ENCODE measurements at regions not wholly inside any gene's neighbourhood (a gene's known extent, or its start where the extent isn't known, plus 50 kb on each side); places are given as distances from the start of the nearest gene placed in this dataset.

- TF ChIP-seq, protein P1, sequence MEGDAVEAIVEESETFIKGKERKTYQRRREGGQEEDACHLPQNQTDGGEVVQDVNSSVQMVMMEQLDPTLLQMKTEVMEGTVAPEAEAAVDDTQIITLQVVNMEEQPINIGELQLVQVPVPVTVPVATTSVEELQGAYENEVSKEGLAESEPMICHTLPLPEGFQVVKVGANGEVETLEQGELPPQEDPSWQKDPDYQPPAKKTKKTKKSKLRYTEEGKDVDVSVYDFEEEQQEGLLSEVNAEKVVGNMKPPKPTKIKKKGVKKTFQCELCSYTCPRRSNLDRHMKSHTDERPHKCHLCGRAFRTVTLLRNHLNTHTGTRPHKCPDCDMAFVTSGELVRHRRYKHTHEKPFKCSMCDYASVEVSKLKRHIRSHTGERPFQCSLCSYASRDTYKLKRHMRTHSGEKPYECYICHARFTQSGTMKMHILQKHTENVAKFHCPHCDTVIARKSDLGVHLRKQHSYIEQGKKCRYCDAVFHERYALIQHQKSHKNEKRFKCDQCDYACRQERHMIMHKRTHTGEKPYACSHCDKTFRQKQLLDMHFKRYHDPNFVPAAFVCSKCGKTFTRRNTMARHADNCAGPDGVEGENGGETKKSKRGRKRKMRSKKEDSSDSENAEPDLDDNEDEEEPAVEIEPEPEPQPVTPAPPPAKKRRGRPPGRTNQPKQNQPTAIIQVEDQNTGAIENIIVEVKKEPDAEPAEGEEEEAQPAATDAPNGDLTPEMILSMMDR (conservative IDR thresholded peaks at IDR 0.05; ENCODE audit: low read length), result no peak
- DNase-seq (ENCODE audit: low read depth), result no peak
- no peak overlapping the region for H3K4me3 ChIP-seq (ENCODE audit: low read length)
Measured at GRCh38 chr6:115241373-115241772, 819.3 kb downstream of the FRK start.

GRCh38 chr6:115221198-115221597, 839.5 kb downstream of the FRK start:
- no peak for DNase-seq (ENCODE audit: low read depth)
- H3K4me3 ChIP-seq (ENCODE audit: low read length), result no peak overlapping the region
- TF ChIP-seq, protein P1 (conservative IDR thresholded peaks at IDR 0.05; ENCODE audit: low read length), result no peak

- TF ChIP-seq, protein P1 (conservative IDR thresholded peaks at IDR 0.05; ENCODE audit: low read length), result no peak
- DNase-seq (ENCODE audit: low read depth), result no peak
- no peak overlapping the region for H3K4me3 ChIP-seq (ENCODE audit: low read length)
Measured at GRCh38 chr6:115220551-115221159, 840.0 kb downstream of the FRK start.

DNA sequence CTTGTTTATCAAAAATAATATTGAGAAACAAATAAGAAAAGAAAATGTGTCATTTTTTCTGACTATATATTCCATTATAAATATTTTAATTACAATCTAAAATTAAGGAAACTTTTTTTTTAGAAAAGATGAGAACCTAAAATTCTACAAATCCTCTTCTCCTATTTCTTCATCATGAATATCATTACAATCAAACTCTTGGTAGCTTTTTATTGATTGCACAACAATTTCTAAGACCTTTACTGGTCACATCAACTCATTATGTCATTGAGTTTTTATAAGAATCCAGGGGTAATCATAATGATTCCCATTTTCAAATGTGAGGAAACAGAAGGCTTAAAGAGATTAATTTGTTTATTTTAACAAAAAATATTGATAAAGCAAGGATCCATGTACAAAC, 841.0 kb downstream of the FRK start:
- no peak overlapping the region for H3K4me3 ChIP-seq (ENCODE audit: low read length)
- DNase-seq (ENCODE audit: low read depth), result no peak
- TF ChIP-seq, protein P1 (conservative IDR thresholded peaks at IDR 0.05; ENCODE audit: low read length), result no peak

- TF ChIP-seq, protein P1 (conservative IDR thresholded peaks at IDR 0.05; ENCODE audit: low read length), result no peak
Measured at GRCh38 chr6:115216835-115217234, 843.9 kb downstream of the FRK start.

GRCh38 chr6:115214283-115214682, 846.4 kb downstream of the FRK start:
- TF ChIP-seq, protein P1 (conservative IDR thresholded peaks at IDR 0.05; ENCODE audit: low read length), result no peak
- no peak overlapping the region for H3K4me3 ChIP-seq (ENCODE audit: low read length)
- no peak for DNase-seq (ENCODE audit: low read depth)

More at GRCh38 chr6:115216835-115217234, 843.9 kb downstream of the FRK start:
- DNase-seq (ENCODE audit: low read depth), result no peak
- no peak overlapping the region for H3K4me3 ChIP-seq (ENCODE audit: low read length)

DNA sequence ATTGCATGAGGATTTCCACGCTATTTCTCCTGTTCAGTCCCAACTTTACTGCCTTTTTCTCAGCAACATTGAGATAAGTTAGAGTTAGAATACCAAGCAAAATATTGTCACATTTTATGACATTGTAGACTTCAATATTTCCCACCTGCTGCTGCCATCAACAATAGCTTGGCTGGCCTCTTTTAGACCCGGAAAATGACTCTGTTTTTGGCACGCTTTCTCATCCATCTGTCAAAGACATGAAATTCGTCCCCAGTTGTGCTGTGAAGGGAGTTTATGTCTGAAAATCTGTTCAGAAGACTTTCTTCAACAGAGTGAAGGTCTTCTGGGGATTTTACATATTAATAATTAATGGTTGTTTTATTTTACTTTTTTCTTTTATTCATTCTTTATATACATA, 857.3 kb downstream of the FRK start:
- no peak overlapping the region for H3K4me3 ChIP-seq (ENCODE audit: low read length)
- TF ChIP-seq, protein P1 (conservative IDR thresholded peaks at IDR 0.05; ENCODE audit: low read length), result no peak
- no peak for DNase-seq (ENCODE audit: low read depth)
